Gastroesophageal sphincter (tissue), 4 donors: ENCODE measurements at regions not wholly inside any gene's neighbourhood (a gene's known extent, or its start where the extent isn't known, plus 50 kb on each side); places are given as distances from the start of the nearest gene placed in this dataset.

Experiments
- ATAC-seq: fragments of 150-250 bp; one replicate; pipeline ENCODE4 v1.9.1; 2016; ENCODE audit warnings: mild to moderate bottlenecking, moderate library complexity
- H3K27ac ChIP-seq, 4 donors: fragments of 200-600 bp; sonication (generic) in 3 of 4; 1 replicate in 3 of 4; 2 replicates in 1 of 4; pipeline ENCODE4 v1.5.1; 2016 to 2019
- H3K27me3 ChIP-seq: fragments of 200-600 bp; sonication (generic); one replicate; pipeline ENCODE4 v1.5.1; 2019
- H3K36me3 ChIP-seq, 2 donors: fragments of 200-600 bp; sonication (generic); one replicate each; pipeline ENCODE4 v1.5.1; 2019; ENCODE audit warnings: control low read depth in 1 of 2
- H3K4me1 ChIP-seq, 3 donors: fragments of 200-600 bp; sonication (generic); 1 replicate in 2 of 3; 2 replicates in 1 of 3; pipeline ENCODE4 v1.5.1; 2016 to 2019; ENCODE audit warnings: control low read depth in 2 of 3
- H3K4me3 ChIP-seq, 2 donors: fragments of 200-600 bp; sonication (generic); one replicate each; pipeline ENCODE4 v1.5.1; 2019; ENCODE audit warnings: mild to moderate bottlenecking in 1 of 2, moderate library complexity in 1 of 2
- H3K9me3 ChIP-seq, 3 donors: fragments of 200-600 bp; sonication (generic); one replicate each; pipeline ENCODE4 v1.5.1; 2017 to 2019; ENCODE audit warnings: control low read depth in 2 of 3
- EP300 ChIP-seq: sonication (generic); formaldehyde crosslinking; IDR thresholded peaks from one replicate; pipeline ENCODE4 v1.6.1; 2017; ENCODE audit warnings: antibody characterized with exemption, mild to moderate bottlenecking
- POLR2A ChIP-seq, 2 donors: fragments of 450-650 bp; IDR thresholded peaks; one replicate each; pipeline ENCODE4 v1.6.1; 2017; ENCODE audit warnings: antibody characterized with exemption in 2 of 2, mild to moderate bottlenecking in 2 of 2, moderate library complexity in 1 of 2
- POLR2AphosphoS5 ChIP-seq: sonication (generic); formaldehyde crosslinking; IDR thresholded peaks from one replicate; pipeline ENCODE4 v1.6.1; 2017; ENCODE audit warnings: antibody characterized with exemption
- WGBS, 2 donors: methylation state at CpG; one replicate each; pipeline ENCODE4 v1.1.5; 2018; ENCODE audit warnings: low coverage in 1 of 2; 5-methylcytosine and 5-hydroxymethylcytosine counted together
- TF ChIP-seq, protein P1 (sequence below), 4 experiments: fragments of 200-600 bp in 2 of 4; fragments of 450-650 bp in 2 of 4; sonication (generic) in 1 of 4; IDR thresholded peaks; one replicate each; pipeline ENCODE4 v1.5.1; 2017 to 2019; ENCODE audit warnings: antibody characterized with exemption in 4 of 4, mild to moderate bottlenecking in 2 of 4, moderate library complexity in 2 of 4

DNA sequence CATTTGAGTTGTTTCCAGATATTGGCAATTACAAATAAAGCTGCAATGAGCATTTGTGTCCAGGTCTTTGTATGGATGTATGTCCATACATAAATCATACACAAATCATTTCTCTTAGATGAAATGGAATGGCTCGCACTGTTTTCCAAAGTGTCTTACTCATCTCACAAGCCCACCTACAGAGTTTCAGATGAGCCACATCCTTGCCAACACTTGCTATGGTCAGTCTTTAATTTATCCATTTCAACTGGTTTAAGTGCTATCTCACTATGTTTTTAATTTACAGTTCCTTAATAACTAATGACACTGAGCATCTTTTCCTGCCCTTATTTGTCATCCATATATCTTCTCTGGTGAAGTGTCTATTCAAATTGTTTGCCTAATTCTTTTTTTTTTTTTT lies 132.9 kb upstream of the DIO3 start:
- Histone ChIP-seq H3K36me3 (no peaks in the 10 kb centered on the region), H3K9me3 (peaks cover 0 to 32% (median 0%) of the 10 kb centered on the region in 3 donors), H3K27ac (no peak overlapping the region), H3K4me3 (no peak overlapping the region), H3K27me3 (peaks cover 4% of the 10 kb centered on the region), H3K4me1 (no peaks in the 10 kb centered on the region)
- TF ChIP-seq POLR2AphosphoS5 (no peak), EP300 (no peak), POLR2A (IDR thresholded peaks at IDR 0.05) (no peak)
- TF ChIP-seq, protein P1, sequence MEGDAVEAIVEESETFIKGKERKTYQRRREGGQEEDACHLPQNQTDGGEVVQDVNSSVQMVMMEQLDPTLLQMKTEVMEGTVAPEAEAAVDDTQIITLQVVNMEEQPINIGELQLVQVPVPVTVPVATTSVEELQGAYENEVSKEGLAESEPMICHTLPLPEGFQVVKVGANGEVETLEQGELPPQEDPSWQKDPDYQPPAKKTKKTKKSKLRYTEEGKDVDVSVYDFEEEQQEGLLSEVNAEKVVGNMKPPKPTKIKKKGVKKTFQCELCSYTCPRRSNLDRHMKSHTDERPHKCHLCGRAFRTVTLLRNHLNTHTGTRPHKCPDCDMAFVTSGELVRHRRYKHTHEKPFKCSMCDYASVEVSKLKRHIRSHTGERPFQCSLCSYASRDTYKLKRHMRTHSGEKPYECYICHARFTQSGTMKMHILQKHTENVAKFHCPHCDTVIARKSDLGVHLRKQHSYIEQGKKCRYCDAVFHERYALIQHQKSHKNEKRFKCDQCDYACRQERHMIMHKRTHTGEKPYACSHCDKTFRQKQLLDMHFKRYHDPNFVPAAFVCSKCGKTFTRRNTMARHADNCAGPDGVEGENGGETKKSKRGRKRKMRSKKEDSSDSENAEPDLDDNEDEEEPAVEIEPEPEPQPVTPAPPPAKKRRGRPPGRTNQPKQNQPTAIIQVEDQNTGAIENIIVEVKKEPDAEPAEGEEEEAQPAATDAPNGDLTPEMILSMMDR (IDR thresholded peaks at IDR 0.05): no peak
- ATAC-seq: no peak
- 88 to 93% methylated on average over 1 of the region's 1 CpG for WGBS, 2 donors

DNA sequence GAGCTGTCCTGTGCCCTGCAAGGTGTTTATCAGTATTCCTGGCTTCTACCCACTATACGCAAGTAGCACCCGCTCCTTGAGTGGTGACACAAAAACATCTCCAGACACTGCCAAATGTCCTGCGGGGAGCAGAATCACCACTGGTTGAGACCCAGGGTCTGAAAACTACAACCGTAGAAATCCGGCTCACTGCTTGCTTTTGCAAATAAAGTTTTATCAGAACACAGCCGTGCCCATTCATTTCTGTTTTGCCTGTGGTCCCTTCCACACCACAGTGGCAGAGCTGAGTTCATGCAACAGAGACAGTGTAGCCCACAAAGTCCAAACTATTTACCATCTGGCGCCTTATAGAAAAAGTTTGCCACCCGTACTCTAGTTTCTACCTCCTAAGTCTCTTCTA lies 125.7 kb upstream of the DIO3 start:
- H3K4me1 ChIP-seq: no peaks in the 10 kb centered on the region
- TF ChIP-seq POLR2AphosphoS5 (no peak), POLR2A (IDR thresholded peaks at IDR 0.05) (no peak), EP300 (no peak)
- TF ChIP-seq, protein P1 (IDR thresholded peaks at IDR 0.05): no peak
- WGBS, 2 donors: 91 to 100% methylated on average over 1 to 7 of the region's 8 CpGs

DNA sequence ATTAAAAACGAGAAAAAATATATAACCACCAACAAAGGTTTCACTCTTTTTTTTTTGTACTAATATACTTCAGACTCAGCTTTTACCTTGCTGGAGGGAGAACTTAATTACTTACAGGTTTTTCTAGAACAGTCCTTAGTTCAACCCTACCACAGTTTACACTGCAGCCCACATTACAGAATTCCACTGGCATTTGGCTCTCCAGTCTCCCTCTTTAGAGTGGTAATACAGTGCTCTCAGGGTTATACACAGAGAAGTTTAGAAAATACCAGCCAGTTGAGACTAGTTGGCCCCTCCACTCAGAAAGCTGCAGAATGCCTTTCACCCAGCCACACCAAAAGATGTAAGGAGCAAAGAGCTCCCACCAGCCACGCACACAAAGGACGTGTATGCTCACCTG lies 122.3 kb upstream of the DIO3 start:
- no peak for ATAC-seq
- Histone ChIP-seq H3K27ac (no peak overlapping the region), H3K4me3 (no peak overlapping the region), H3K36me3 (no peaks in the 10 kb centered on the region), H3K9me3 (no peaks in the 10 kb centered on the region), H3K4me1 (no peaks in the 10 kb centered on the region), H3K27me3 (peaks cover 6% of the 10 kb centered on the region)
- no peak for TF ChIP-seq POLR2A (IDR thresholded peaks at IDR 0.05)
- TF ChIP-seq, protein P1 (IDR thresholded peaks at IDR 0.05): no peak
- TF ChIP-seq POLR2AphosphoS5: no peak
- no peak for TF ChIP-seq EP300
- 17 to 24% methylated on average over 1 of the region's 3 CpGs for WGBS, 2 donors

More for the DNA sequence above, 125.7 kb upstream of the DIO3 start:
- ATAC-seq: no peak
- H3K27me3 ChIP-seq: peaks cover 10% of the 10 kb centered on the region
- H3K36me3 ChIP-seq: no peaks in the 10 kb centered on the region
- H3K9me3 ChIP-seq: no peaks in the 10 kb centered on the region
- H3K27ac ChIP-seq: no peak overlapping the region
- H3K4me3 ChIP-seq: no peak overlapping the region

DNA sequence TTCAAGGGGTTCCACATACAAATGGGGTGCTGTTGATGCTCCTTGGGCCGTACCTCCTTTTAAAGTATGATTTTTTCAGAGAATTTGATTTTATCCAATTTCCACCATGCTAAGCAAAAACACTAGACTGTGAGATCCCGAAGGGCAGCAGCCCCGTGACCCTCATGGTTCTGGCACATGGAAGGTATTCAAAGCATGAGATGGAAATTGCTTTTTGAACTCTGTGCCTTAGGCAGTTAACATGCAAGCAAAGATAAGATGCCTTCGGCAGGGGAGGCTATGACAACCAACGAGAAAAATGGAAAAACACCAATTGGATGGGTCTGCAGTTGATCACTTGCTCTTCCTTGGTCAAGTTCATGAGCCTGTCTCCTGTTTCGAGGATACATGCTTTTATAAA lies 120.8 kb upstream of the DIO3 start:
- Histone ChIP-seq H3K4me3 (no peak overlapping the region), H3K4me1 (no peaks in the 10 kb centered on the region), H3K27ac (no peak overlapping the region), H3K27me3 (no peaks in the 10 kb centered on the region), H3K36me3 (no peaks in the 10 kb centered on the region), H3K9me3 (no peaks in the 10 kb centered on the region)
- WGBS, 2 donors: 71 to 83% methylated on average over 1 to 6 of the region's 6 CpGs
- no peak for ATAC-seq
- TF ChIP-seq POLR2A (IDR thresholded peaks at IDR 0.05) (no peak), EP300 (no peak)
- TF ChIP-seq, protein P1 (IDR thresholded peaks at IDR 0.05): no peak

DNA sequence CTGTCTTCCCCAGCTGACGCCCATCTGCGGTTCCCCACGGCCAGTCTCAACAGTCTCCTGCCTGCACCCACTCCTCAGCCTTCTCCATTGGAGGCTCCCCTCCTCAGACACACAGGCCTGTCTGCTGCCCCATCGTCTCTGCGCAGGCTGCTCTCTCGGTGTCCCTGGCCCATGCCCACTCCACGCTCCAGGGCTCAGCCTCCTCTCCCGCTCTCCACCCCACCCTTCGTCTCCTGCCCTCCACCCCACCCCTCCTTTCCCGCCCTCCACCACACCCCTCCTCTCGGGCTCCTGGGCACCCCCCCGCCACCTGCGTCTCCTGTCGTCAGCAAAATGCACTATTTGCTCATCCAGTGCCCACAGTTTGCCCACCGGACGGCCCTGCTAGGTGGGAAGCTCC lies 119.6 kb upstream of the DIO3 start:
- H3K36me3 ChIP-seq: no peaks in the 10 kb centered on the region
- H3K27me3 ChIP-seq: peaks cover 3% of the 10 kb centered on the region
- no peak overlapping the region for H3K4me3 ChIP-seq
- no peak overlapping the region for H3K27ac ChIP-seq
- WGBS, 2 donors: 89 to 94% methylated on average over 6 to 9 of the region's 16 CpGs
- TF ChIP-seq EP300 (no peak), POLR2AphosphoS5 (no peak), POLR2A (IDR thresholded peaks at IDR 0.05) (no peak)
- TF ChIP-seq, protein P1 (IDR thresholded peaks at IDR 0.05): no peak
- no peaks in the 10 kb centered on the region for H3K9me3 ChIP-seq
- H3K4me1 ChIP-seq: no peaks in the 10 kb centered on the region
- ATAC-seq: no peak
